SK-N-SH (cell line): ENCODE measurements at regions not wholly inside any gene's neighbourhood (a gene's known extent, or its start where the extent isn't known, plus 50 kb on each side); places are given as distances from the start of the nearest gene placed in this dataset.
A peak's percentile ranks its signal among the peaks of the same experiment; 100 is the strongest.

Source experiments
- CTCF ChIA-PET: fragments of 300-600, 350-600 bp; formaldehyde crosslinking; extraction: SDS; loops from one replicate; lab custom pipeline; 2021; lab: Yijun Ruan, JAX
- POLR2A ChIA-PET: fragments of 350-600 bp; sonication (Branson Sonifier 250); formaldehyde crosslinking; extraction: SDS; loops from one replicate; lab custom pipeline; 2020; ENCODE audit warnings: antibody characterized with exemption, inconsistent platforms; lab: Yijun Ruan, JAX
- DNase-seq: peaks from one replicate; pipeline ENCODE4 v3.0.0; 2012
- H2AFZ ChIP-seq: fragments of 200-600 bp; sonication (generic); 2 replicates; pipeline ENCODE4 v1.8.1; 2016; ENCODE audit warnings: antibody characterized with exemption, mild to moderate bottlenecking, low read depth
- H3F3A ChIP-seq: fragments of 200-600 bp; sonication (generic); replicated peaks from 2 replicates; pipeline ENCODE3; 2016; ENCODE audit warnings: antibody characterized with exemption, mild to moderate bottlenecking; ENCODE audit not compliant: insufficient read depth
- H3K27ac ChIP-seq, 2 experiments: fragments of 200-500 bp in 1 of 2; fragments of 200-600 bp in 1 of 2; sonication (Bioruptor generic) in 1 of 2; sonication (generic), shearing (Covaris generic) in 1 of 2; 2 replicates each; pipeline versions ENCODE4 v1.5.1 to v1.6.1; 2014 to 2016; ENCODE audit warnings: low read depth in 2 of 2, inconsistent platforms in 1 of 2, low read length in 1 of 2, mild to moderate bottlenecking in 1 of 2, mixed read lengths in 1 of 2
- H3K27me3 ChIP-seq: fragments of 200-600 bp; sonication (generic), shearing (Covaris generic); 2 replicates; pipeline ENCODE4 v1.6.1; 2016; ENCODE audit warnings: mixed run types; ENCODE audit not compliant: insufficient read depth
- H3K36me3 ChIP-seq, 2 experiments: fragments of 200-500 bp in 1 of 2; fragments of 200-600 bp in 1 of 2; sonication (Bioruptor generic) in 1 of 2; sonication (generic) in 1 of 2; replicated peaks in 1 of 2; 2 replicates each; pipeline versions ENCODE3 to v1.5.1; 2014 to 2016; ENCODE audit warnings: low read length in 1 of 2, mild to moderate bottlenecking in 1 of 2; ENCODE audit not compliant: insufficient read depth in 2 of 2, control insufficient read depth in 1 of 2
- H3K4me1 ChIP-seq, 2 experiments: fragments of 200-500 bp in 1 of 2; fragments of 200-600 bp in 1 of 2; sonication (Bioruptor generic) in 1 of 2; sonication (generic), shearing (Covaris generic) in 1 of 2; 2 replicates each; pipeline versions ENCODE4 v1.5.1 to v1.6.1; 2014 to 2016; ENCODE audit warnings: low read depth in 1 of 2, low read length in 1 of 2, mixed run types in 1 of 2; ENCODE audit not compliant: insufficient read depth in 2 of 2, control insufficient read depth in 1 of 2
- H3K4me2 ChIP-seq: fragments of 200-600 bp; sonication (generic), shearing (Covaris generic); 2 replicates; pipeline ENCODE4 v1.6.1; 2017; ENCODE audit warnings: mixed run types
- H3K4me3 ChIP-seq, 2 experiments: fragments of 200-500 bp in 1 of 2; fragments of 200-600 bp in 1 of 2; sonication (Bioruptor generic) in 1 of 2; sonication (generic), shearing (Covaris generic) in 1 of 2; 2 replicates each; pipeline versions ENCODE4 v1.5.1 to v1.8.1; 2014 to 2016; ENCODE audit warnings: low read depth in 2 of 2, inconsistent platforms in 1 of 2, low read length in 1 of 2, mild to moderate bottlenecking in 1 of 2, mixed read lengths in 1 of 2, moderate library complexity in 1 of 2
- H3K79me2 ChIP-seq: fragments of 200-600 bp; sonication (generic); 2 replicates; pipeline ENCODE4 v1.8.1; 2017; ENCODE audit warnings: mild to moderate bottlenecking; ENCODE audit not compliant: insufficient read depth
- H3K9ac ChIP-seq: fragments of 200-600 bp; sonication (generic); 2 replicates; pipeline ENCODE4 v1.6.1; 2017; ENCODE audit warnings: mixed run types
- H3K9me2 ChIP-seq: fragments of 200-600 bp; sonication (generic); 2 replicates; pipeline ENCODE4 v1.6.1; 2017; ENCODE audit warnings: mixed run types
- H3K9me3 ChIP-seq: fragments of 200-600 bp; sonication (generic); 2 replicates; pipeline ENCODE4 v1.6.1; 2017; ENCODE audit warnings: mixed run types, mild to moderate bottlenecking, moderate library complexity
- H4K20me1 ChIP-seq: fragments of 200-600 bp; sonication (generic); 2 replicates; pipeline ENCODE4 v1.6.1; 2017; ENCODE audit warnings: mild to moderate bottlenecking, mixed run types; ENCODE audit not compliant: insufficient read depth
- ELF1 ChIP-seq: IDR thresholded peaks from 2 replicates; pipeline ENCODE4 v1.4.0; 2012
- FOXJ3 ChIP-seq: sonication (generic); formaldehyde crosslinking; IDR thresholded peaks from 2 replicates; pipeline ENCODE4 v1.5.1; 2020; ENCODE audit warnings: mild to moderate bottlenecking, missing genetic modification reagents
- FOXM1 ChIP-seq: IDR thresholded peaks from 2 replicates; pipeline ENCODE4 v1.4.0; 2012; ENCODE audit warnings: low read depth, mild to moderate bottlenecking
- JUND ChIP-seq: IDR thresholded peaks from 2 replicates; pipeline ENCODE4 v1.4.0; 2012
- MXI1 ChIP-seq: IDR thresholded peaks from 2 replicates; pipeline ENCODE4 v1.6.1; 2012; ENCODE audit warnings: mild to moderate bottlenecking, low read depth, low read length, improper control_type of control experiment
- NRF1 ChIP-seq: IDR thresholded peaks from 2 replicates; pipeline ENCODE4 v1.6.1; 2012; ENCODE audit warnings: low read depth, mild to moderate bottlenecking, low read length
- POLR2AphosphoS5 ChIP-seq: IDR thresholded peaks from 2 replicates; pipeline ENCODE4 v1.6.1; 2012; ENCODE audit warnings: low read depth, low read length
- TEAD4 ChIP-seq: IDR thresholded peaks from 2 replicates; pipeline ENCODE4 v1.4.0; 2012; ENCODE audit warnings: mild to moderate bottlenecking, borderline replicate concordance; ENCODE audit not compliant: insufficient read depth
- YY1 ChIP-seq: IDR thresholded peaks from 2 replicates; pipeline ENCODE4 v1.4.0; 2012; ENCODE audit warnings: low read depth, mild to moderate bottlenecking
- WGBS: methylation state at CpG from one replicate; pipeline ENCODE4 v1.1.6; 2017; ENCODE audit warnings: low lambda C conversion rate; 5-methylcytosine and 5-hydroxymethylcytosine counted together
- TF ChIP-seq, protein P1 (sequence below): IDR thresholded peaks from 2 replicates; pipeline ENCODE4 v1.4.0; 2012; ENCODE audit warnings: low read depth, borderline replicate concordance
- TF ChIP-seq, protein P2 (sequence below): IDR thresholded peaks from 2 replicates; pipeline ENCODE4 v1.6.1; 2012; ENCODE audit warnings: mild to moderate bottlenecking, low read depth, low read length, moderate library complexity
- TF ChIP-seq, protein P3 (sequence below): fragments of 150-350 bp; IDR thresholded peaks from 2 replicates; pipeline ENCODE4 v1.6.1; 2016; ENCODE audit warnings: mild to moderate bottlenecking, low read depth, low read length
- TF ChIP-seq, protein P4 (sequence below): IDR thresholded peaks from 2 replicates; pipeline ENCODE4; 2012

DNA sequence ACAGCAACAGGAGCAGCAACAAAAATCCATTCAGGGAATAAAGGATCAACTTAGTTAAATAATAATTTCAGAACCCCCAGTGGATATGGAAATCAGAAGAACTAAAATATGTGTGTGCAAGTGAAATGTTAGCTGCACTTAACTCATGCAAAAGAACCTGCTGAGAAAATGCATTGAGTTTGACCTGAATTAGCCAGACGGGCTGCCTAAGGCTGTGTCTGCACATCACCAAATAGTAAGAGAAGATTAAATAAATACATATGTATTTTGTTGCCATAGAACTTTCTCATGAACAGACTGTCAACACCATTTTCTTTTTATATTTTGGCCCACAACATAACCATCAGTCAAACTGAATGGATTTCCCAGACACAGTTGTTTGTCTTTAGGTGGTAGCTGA, 262.0 kb upstream of the PIK3C3 start (continued):
- TF ChIP-seq NRF1 = no peak

DNA sequence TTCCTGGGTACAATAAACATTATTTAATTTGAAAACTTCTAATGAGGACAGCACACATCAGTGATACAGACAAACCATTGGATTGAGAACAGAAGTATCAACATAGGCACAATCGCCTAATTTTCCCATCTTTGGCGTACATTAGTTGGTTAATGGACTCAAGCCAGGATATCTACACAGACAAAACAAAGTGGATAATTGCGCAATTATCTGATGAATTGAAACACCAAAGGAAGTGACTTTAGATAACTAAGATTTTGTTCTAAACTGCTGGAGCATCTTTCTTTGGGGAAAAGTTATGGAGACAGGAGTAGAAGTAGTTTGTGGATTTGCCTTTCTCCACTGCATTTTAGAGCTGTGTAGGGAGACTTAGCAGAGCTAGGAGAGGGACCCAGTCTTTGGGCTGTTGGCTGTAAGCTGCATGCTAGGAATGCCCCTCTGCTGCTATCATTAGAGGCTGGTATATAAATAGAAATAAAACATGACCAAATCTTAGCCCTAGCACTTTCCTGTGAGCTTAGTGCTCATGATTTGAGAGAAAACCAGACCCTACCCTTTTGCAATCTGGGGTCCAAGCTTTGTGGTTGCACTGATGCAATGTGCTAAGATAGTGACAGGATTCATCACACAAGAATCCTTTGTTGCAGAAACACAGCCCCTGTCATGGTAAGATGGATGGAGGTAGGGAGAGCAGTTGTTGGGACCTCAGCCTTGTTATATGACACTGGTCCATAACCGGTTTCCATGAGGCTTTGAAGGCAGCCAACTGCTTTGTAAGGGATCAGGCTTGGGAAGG, 264.5 kb upstream of the PIK3C3 start:
- no peaks in the 10 kb centered on the region for H3K9me3 ChIP-seq
- no peaks in the 10 kb centered on the region for H3F3A ChIP-seq
- no peak overlapping the region for H3K9ac ChIP-seq
- H3K4me2 ChIP-seq = no peak overlapping the region
- H3K27me3 ChIP-seq = no peaks in the 10 kb centered on the region
- H3K36me3 ChIP-seq = no peaks in the 10 kb centered on the region
- H2AFZ ChIP-seq = no peak overlapping the region
- TF ChIP-seq, protein P1, sequence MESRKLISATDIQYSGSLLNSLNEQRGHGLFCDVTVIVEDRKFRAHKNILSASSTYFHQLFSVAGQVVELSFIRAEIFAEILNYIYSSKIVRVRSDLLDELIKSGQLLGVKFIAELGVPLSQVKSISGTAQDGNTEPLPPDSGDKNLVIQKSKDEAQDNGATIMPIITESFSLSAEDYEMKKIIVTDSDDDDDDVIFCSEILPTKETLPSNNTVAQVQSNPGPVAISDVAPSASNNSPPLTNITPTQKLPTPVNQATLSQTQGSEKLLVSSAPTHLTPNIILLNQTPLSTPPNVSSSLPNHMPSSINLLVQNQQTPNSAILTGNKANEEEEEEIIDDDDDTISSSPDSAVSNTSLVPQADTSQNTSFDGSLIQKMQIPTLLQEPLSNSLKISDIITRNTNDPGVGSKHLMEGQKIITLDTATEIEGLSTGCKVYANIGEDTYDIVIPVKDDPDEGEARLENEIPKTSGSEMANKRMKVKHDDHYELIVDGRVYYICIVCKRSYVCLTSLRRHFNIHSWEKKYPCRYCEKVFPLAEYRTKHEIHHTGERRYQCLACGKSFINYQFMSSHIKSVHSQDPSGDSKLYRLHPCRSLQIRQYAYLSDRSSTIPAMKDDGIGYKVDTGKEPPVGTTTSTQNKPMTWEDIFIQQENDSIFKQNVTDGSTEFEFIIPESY = no peak
- TF ChIP-seq ELF1 (no peak), FOXM1 (no peak), POLR2AphosphoS5 (no peak), YY1 (no peak), MXI1 (no peak), FOXJ3 (no peak), TEAD4 (no peak), JUND (no peak)
- TF ChIP-seq, protein P2, sequence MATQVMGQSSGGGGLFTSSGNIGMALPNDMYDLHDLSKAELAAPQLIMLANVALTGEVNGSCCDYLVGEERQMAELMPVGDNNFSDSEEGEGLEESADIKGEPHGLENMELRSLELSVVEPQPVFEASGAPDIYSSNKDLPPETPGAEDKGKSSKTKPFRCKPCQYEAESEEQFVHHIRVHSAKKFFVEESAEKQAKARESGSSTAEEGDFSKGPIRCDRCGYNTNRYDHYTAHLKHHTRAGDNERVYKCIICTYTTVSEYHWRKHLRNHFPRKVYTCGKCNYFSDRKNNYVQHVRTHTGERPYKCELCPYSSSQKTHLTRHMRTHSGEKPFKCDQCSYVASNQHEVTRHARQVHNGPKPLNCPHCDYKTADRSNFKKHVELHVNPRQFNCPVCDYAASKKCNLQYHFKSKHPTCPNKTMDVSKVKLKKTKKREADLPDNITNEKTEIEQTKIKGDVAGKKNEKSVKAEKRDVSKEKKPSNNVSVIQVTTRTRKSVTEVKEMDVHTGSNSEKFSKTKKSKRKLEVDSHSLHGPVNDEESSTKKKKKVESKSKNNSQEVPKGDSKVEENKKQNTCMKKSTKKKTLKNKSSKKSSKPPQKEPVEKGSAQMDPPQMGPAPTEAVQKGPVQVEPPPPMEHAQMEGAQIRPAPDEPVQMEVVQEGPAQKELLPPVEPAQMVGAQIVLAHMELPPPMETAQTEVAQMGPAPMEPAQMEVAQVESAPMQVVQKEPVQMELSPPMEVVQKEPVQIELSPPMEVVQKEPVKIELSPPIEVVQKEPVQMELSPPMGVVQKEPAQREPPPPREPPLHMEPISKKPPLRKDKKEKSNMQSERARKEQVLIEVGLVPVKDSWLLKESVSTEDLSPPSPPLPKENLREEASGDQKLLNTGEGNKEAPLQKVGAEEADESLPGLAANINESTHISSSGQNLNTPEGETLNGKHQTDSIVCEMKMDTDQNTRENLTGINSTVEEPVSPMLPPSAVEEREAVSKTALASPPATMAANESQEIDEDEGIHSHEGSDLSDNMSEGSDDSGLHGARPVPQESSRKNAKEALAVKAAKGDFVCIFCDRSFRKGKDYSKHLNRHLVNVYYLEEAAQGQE = no peak
- TF ChIP-seq, protein P3, sequence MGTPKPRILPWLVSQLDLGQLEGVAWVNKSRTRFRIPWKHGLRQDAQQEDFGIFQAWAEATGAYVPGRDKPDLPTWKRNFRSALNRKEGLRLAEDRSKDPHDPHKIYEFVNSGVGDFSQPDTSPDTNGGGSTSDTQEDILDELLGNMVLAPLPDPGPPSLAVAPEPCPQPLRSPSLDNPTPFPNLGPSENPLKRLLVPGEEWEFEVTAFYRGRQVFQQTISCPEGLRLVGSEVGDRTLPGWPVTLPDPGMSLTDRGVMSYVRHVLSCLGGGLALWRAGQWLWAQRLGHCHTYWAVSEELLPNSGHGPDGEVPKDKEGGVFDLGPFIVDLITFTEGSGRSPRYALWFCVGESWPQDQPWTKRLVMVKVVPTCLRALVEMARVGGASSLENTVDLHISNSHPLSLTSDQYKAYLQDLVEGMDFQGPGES = no peak
- TF ChIP-seq, protein P4, sequence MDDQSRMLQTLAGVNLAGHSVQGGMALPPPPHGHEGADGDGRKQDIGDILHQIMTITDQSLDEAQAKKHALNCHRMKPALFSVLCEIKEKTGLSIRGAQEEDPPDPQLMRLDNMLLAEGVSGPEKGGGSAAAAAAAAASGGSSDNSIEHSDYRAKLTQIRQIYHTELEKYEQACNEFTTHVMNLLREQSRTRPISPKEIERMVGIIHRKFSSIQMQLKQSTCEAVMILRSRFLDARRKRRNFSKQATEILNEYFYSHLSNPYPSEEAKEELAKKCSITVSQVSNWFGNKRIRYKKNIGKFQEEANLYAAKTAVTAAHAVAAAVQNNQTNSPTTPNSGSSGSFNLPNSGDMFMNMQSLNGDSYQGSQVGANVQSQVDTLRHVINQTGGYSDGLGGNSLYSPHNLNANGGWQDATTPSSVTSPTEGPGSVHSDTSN = no peak
- H3K9me2 ChIP-seq = no peaks in the 10 kb centered on the region
- no peak for DNase-seq
- no peaks in the 10 kb centered on the region for H4K20me1 ChIP-seq
- H3K27ac ChIP-seq = peak overlapping the region in 1 of 2 experiments; percentile 64; a peak in 1 of 4 replicates
- 79% methylated on average over 4 of the region's 4 CpGs for WGBS
- CTCF ChIA-PET = interaction anchor here (1.6 to 2.1 kb wide), 2 partner anchors 9 kb away, joined by 5 to 6 read pairs; no protein-coding TSS in a partner anchor
- H3K79me2 ChIP-seq = no peaks in the 10 kb centered on the region
- H3K4me1 ChIP-seq = peaks cover 0 to 2% of the 10 kb centered on the region in 2 experiments; a peak in 2 of 4 replicates
- H3K4me3 ChIP-seq = no peak overlapping the region
- POLR2A ChIA-PET = no interaction called here
